HCEC 1CT (cell line): ENCODE measurements at regions not wholly inside any gene's neighbourhood (a gene's known extent, or its start where the extent isn't known, plus 50 kb on each side); places are given as distances from the start of the nearest gene placed in this dataset.

Source experiments
- DNase-seq: peaks from one replicate; pipeline ENCODE4 v3.0.0-alpha.2; 2017

GRCh38 chr12:124457287-124458219 is 109.9 kb downstream of the NCOR2 start:
- no peak for DNase-seq

GRCh38 chr12:124456652-124457152 is 110.7 kb downstream of the NCOR2 start:
- no peak for DNase-seq

DNA sequence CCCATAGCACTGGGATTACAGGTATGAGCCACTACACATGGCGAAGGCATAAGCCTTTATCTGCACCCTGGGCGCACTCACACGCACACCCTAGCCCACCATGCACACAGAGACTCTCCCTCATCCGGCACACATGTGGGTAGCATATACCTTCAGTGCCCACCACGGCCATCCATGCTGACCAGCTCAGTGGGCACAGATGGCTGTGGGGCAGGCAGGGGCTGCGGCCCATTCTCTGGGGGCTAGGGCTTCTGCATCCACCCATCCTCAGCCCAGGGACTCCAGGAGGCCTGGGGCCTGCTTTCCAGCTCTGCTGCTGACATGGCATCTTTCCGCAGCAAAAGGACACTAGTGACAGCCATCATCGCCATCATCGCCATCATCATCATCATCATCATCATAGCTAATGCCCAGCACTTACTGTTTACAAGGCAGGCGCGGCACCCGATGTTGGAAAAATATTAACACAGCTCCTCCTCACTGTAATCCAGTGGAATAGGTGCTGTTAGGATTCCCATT is 111.2 kb downstream of the NCOR2 start:
- DNase-seq, result no peak

DNA sequence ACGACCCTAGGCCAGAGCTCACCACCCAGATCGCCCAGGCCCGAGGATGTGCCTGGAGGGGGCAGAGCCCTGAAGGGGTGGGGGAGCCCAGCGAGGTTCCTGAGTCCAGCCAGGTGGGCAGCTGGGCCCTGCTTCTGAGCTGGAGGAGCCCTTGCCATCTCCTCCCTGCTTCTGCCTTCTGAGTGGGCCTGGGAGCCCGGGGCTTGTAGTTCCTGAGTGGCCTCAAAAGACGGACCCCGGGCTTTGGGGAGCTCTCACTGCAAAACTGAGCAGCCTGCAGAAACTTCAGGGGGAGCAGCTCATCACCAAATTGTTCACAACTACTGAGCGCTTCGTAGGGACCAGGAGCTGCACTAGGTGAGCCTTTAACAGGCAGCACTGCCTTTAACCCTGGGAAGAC is 112.1 kb downstream of the NCOR2 start:
- DNase-seq, result no peak

GRCh38 chr12:124454735-124455134 is 112.7 kb downstream of the NCOR2 start:
- peak; percentile 34 for DNase-seq

- no peak for DNase-seq
These were observed 113.1 kb downstream of the NCOR2 start for GRCh38 chr12:124454352-124454725.

GRCh38 chr12:124453419-124454351 is 113.7 kb downstream of the NCOR2 start:
- DNase-seq, result peak; percentile 11

GRCh38 chr12:124452576-124453331 is 114.7 kb downstream of the NCOR2 start:
- no peak for DNase-seq

GRCh38 chr12:124451637-124452243 is 115.7 kb downstream of the NCOR2 start:
- DNase-seq, result no peak

GRCh38 chr12:124451016-124451415 is 116.4 kb downstream of the NCOR2 start:
- DNase-seq, result no peak

DNA sequence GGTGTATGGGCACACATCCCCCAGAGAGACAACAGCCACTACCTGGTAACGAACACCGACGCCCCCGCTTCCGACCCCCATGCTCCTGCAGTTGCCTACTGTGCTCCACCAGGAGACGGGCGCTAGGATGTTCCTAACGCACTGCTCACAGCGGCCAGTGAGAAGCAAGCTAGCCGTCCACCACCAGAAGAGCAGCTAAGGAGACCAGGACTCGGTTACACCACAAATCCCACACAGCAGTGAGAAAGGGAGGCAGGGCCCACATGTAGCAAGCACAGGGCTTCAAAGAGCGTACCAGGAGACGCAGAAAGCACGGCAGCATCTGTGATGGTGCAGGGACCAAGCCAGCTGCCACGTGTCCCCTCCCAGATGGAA is 117.0 kb downstream of the NCOR2 start:
- no peak for DNase-seq

GRCh38 chr12:124449623-124450375 is 117.6 kb downstream of the NCOR2 start:
- DNase-seq, result no peak

GRCh38 chr12:124448955-124449622 is 118.3 kb downstream of the NCOR2 start:
- DNase-seq, result no peak

GRCh38 chr12:124448241-124448954 is 119.0 kb downstream of the NCOR2 start:
- no peak for DNase-seq

GRCh38 chr12:124446364-124446763 is 121.0 kb downstream of the NCOR2 start:
- no peak for DNase-seq

- no peak for DNase-seq
These were observed 121.6 kb downstream of the NCOR2 start for GRCh38 chr12:124445826-124446225.

- no peak for DNase-seq
These were observed 122.2 kb downstream of the NCOR2 start for GRCh38 chr12:124445121-124445718.

DNA sequence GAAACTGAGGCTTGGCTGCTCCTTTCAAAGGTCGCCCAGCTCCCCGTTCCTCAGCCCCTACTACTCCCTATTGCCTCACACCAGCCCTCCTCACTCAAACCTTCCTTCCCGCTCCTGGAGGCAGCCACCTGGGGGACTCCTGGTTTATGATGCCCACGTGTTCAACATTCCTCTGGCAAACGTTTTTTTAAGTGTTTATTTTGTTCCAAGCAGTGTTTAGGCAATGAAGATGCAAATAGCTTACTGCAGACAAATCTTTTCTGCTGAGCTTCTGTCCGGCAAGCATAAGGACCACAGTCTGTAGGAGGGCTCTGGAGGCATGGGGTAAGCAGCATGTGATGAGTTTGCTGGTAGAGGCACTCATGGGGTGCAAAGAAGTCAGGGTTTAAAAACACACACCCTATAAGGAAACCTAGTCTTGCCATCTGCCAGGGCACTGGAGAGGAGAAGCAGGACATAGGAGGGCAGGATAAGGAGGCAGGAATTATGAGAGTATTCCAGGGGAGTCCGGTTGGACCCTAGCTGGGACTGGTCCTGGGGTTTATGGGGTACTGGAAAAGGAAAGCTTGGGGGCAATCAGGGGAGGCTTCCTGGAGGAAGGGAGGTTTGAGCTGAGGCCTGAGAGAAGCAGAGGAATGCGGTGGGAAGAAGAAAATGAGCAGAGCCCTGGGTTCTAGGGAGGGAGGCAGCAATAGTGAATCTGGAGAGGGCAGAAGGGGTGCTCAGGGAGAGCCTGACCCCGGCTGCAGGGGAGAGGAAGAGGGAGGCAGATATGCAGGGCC is 123.3 kb downstream of the NCOR2 start:
- DNase-seq, result no peak
